ENCODE measurements at regions not wholly inside any gene's neighbourhood (a gene's known extent, or its start where the extent isn't known, plus 50 kb on each side); places are given as distances from the start of the nearest gene placed in this dataset.

DNA sequence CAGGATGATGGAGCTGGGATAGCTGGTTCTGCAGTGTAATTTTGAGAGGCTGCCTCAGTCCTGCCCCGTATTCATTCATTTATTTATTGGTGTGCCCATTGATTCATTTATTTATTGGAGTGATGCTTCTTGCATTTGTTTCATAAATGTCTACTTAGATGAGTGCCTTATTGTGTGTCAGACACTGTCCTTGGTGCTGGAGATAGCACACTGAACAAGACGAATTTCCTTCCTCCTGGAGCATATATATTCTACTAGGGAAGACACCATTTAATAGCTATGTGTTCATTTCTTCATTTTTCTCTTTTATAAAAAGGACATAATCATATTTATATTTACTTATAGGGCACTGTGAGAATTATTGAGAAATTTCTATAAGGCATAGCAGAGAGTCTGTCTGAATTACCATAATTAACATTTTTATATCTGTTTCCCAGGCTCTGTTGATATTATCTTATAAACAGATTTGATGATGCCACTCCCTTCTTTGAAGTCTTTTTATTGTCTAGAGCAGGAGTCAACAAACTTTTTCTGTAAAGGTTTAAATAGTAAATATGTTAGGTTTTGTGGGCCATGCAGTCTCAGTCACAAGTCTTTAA, 433.9 kb upstream of the ZNF608 start:
- H3K9ac ChIP-seq (ENCODE audit: low read depth in 1 of 2, low read length in 2 of 2): no peak overlapping the region
- H3K4me3 ChIP-seq (ENCODE audit: low read depth in 1 of 3, low read length in 3 of 3): no peak overlapping the region
- WGBS: 66% methylated on average over 2 of the region's 2 CpGs

DNA sequence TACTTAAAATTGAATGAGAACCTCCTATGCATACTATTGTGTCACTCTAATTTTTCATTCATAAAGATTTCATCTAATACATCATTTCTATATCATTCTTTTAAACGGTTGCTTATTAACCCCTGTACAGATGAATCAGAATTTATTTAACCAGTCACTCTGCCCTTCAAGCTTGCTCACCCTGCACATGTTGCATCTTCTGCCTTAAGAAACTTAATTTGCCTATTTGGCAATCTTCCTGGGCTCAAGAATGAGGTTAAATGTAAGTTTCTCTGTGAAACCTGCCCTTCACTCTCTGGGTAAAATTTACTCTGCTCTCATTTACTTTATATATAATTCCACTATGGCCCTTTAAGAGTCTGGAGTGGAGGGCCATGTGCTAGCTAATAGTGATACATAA, 434.7 kb upstream of the ZNF608 start:
- Histone ChIP-seq H3K27me3 (ENCODE audit: control insufficient read depth in 4 of 4, insufficient read depth in 4 of 4, low read length in 3 of 4) (no peaks in the 10 kb centered on the region), H3K4me1 (ENCODE audit: control insufficient read depth in 4 of 4, insufficient read depth in 4 of 4, low read length in 3 of 4) (no peaks in the 10 kb centered on the region), H3K36me3 (ENCODE audit: control insufficient read depth in 4 of 4, insufficient read depth in 3 of 4, low read depth in 1 of 4, low read length in 3 of 4) (no peaks in the 10 kb centered on the region), H3K4me3 (ENCODE audit: low read depth in 1 of 3, low read length in 3 of 3) (no peak overlapping the region), H3K9me3 (ENCODE audit: control insufficient read depth in 4 of 4, low read length in 3 of 4) (no peaks in the 10 kb centered on the region), H3K27ac (ENCODE audit: low read depth in 1 of 2, low read length in 2 of 2) (no peak overlapping the region), H3K9ac (ENCODE audit: low read depth in 1 of 2, low read length in 2 of 2) (no peak overlapping the region)
- no peak for TF ChIP-seq TAF1 (conservative IDR thresholded peaks at IDR 0.05)
- no peak for TF ChIP-seq JUND (IDR thresholded peaks at IDR 0.05)
- no peak for TF ChIP-seq YY1 (IDR thresholded peaks at IDR 0.05)
- TF ChIP-seq, protein P1, sequence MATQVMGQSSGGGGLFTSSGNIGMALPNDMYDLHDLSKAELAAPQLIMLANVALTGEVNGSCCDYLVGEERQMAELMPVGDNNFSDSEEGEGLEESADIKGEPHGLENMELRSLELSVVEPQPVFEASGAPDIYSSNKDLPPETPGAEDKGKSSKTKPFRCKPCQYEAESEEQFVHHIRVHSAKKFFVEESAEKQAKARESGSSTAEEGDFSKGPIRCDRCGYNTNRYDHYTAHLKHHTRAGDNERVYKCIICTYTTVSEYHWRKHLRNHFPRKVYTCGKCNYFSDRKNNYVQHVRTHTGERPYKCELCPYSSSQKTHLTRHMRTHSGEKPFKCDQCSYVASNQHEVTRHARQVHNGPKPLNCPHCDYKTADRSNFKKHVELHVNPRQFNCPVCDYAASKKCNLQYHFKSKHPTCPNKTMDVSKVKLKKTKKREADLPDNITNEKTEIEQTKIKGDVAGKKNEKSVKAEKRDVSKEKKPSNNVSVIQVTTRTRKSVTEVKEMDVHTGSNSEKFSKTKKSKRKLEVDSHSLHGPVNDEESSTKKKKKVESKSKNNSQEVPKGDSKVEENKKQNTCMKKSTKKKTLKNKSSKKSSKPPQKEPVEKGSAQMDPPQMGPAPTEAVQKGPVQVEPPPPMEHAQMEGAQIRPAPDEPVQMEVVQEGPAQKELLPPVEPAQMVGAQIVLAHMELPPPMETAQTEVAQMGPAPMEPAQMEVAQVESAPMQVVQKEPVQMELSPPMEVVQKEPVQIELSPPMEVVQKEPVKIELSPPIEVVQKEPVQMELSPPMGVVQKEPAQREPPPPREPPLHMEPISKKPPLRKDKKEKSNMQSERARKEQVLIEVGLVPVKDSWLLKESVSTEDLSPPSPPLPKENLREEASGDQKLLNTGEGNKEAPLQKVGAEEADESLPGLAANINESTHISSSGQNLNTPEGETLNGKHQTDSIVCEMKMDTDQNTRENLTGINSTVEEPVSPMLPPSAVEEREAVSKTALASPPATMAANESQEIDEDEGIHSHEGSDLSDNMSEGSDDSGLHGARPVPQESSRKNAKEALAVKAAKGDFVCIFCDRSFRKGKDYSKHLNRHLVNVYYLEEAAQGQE (IDR thresholded peaks at IDR 0.05): no peak
- TF ChIP-seq RXRA (IDR thresholded peaks at IDR 0.05): no peak
- no peak for TF ChIP-seq NR2F2 (IDR thresholded peaks at IDR 0.05)
- TF ChIP-seq, protein P2, sequence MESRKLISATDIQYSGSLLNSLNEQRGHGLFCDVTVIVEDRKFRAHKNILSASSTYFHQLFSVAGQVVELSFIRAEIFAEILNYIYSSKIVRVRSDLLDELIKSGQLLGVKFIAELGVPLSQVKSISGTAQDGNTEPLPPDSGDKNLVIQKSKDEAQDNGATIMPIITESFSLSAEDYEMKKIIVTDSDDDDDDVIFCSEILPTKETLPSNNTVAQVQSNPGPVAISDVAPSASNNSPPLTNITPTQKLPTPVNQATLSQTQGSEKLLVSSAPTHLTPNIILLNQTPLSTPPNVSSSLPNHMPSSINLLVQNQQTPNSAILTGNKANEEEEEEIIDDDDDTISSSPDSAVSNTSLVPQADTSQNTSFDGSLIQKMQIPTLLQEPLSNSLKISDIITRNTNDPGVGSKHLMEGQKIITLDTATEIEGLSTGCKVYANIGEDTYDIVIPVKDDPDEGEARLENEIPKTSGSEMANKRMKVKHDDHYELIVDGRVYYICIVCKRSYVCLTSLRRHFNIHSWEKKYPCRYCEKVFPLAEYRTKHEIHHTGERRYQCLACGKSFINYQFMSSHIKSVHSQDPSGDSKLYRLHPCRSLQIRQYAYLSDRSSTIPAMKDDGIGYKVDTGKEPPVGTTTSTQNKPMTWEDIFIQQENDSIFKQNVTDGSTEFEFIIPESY (IDR thresholded peaks at IDR 0.05): no peak
- TF ChIP-seq SP1 (IDR thresholded peaks at IDR 0.05): no peak
- no peak for TF ChIP-seq FOXA2 (IDR thresholded peaks at IDR 0.05)
- no peak for TF ChIP-seq FOXA1 (IDR thresholded peaks at IDR 0.05)
- no peak for TF ChIP-seq RAD21 (IDR thresholded peaks at IDR 0.05)
- TF ChIP-seq, protein P3, sequence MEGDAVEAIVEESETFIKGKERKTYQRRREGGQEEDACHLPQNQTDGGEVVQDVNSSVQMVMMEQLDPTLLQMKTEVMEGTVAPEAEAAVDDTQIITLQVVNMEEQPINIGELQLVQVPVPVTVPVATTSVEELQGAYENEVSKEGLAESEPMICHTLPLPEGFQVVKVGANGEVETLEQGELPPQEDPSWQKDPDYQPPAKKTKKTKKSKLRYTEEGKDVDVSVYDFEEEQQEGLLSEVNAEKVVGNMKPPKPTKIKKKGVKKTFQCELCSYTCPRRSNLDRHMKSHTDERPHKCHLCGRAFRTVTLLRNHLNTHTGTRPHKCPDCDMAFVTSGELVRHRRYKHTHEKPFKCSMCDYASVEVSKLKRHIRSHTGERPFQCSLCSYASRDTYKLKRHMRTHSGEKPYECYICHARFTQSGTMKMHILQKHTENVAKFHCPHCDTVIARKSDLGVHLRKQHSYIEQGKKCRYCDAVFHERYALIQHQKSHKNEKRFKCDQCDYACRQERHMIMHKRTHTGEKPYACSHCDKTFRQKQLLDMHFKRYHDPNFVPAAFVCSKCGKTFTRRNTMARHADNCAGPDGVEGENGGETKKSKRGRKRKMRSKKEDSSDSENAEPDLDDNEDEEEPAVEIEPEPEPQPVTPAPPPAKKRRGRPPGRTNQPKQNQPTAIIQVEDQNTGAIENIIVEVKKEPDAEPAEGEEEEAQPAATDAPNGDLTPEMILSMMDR (IDR thresholded peaks at IDR 0.05; ENCODE audit: low read depth, low read length, missing input control): no peak
- no peak for TF ChIP-seq HNF4G (IDR thresholded peaks at IDR 0.05)
- TF ChIP-seq HNF4A (conservative IDR thresholded peaks at IDR 0.05): no peak
- TF ChIP-seq, protein P4, sequence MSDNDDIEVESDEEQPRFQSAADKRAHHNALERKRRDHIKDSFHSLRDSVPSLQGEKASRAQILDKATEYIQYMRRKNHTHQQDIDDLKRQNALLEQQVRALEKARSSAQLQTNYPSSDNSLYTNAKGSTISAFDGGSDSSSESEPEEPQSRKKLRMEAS (IDR thresholded peaks at IDR 0.05): no peak
- no peak for TF ChIP-seq EGR1 (IDR thresholded peaks at IDR 0.05; ENCODE audit: low read depth in 2 of 2)
- TF ChIP-seq GABPA (IDR thresholded peaks at IDR 0.05 in 1 of 2, conservative IDR thresholded peaks at IDR 0.05 in 1 of 2): no peak
- TF ChIP-seq, protein P5, sequence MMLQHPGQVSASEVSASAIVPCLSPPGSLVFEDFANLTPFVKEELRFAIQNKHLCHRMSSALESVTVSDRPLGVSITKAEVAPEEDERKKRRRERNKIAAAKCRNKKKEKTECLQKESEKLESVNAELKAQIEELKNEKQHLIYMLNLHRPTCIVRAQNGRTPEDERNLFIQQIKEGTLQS (IDR thresholded peaks at IDR 0.05): no peak
- WGBS: 62% methylated on average over 1 of the region's 1 CpG
- DNase-seq (ENCODE audit: low spot score): no peak

More for the DNA sequence above, 433.9 kb upstream of the ZNF608 start:
- Histone ChIP-seq H3K36me3 (ENCODE audit: control insufficient read depth in 4 of 4, insufficient read depth in 3 of 4, low read depth in 1 of 4, low read length in 3 of 4) (no peaks in the 10 kb centered on the region), H3K27ac (ENCODE audit: low read depth in 1 of 2, low read length in 2 of 2) (no peak overlapping the region), H3K4me1 (ENCODE audit: control insufficient read depth in 4 of 4, insufficient read depth in 4 of 4, low read length in 3 of 4) (no peaks in the 10 kb centered on the region), H3K27me3 (ENCODE audit: control insufficient read depth in 4 of 4, insufficient read depth in 4 of 4, low read length in 3 of 4) (no peaks in the 10 kb centered on the region), H3K9me3 (ENCODE audit: control insufficient read depth in 4 of 4, low read length in 3 of 4) (no peaks in the 10 kb centered on the region)
- TF ChIP-seq HNF4G (IDR thresholded peaks at IDR 0.05) (no peak), YY1 (IDR thresholded peaks at IDR 0.05) (no peak), SP1 (IDR thresholded peaks at IDR 0.05) (no peak)
- TF ChIP-seq, protein P1 (IDR thresholded peaks at IDR 0.05): peak; percentile 67
- DNase-seq (ENCODE audit: low spot score): no peak

Measured in liver (tissue), 8 donors.